GM12878 (cell line): ENCODE measurements at regions not wholly inside any gene's neighbourhood (a gene's known extent, or its start where the extent isn't known, plus 50 kb on each side); places are given as distances from the start of the nearest gene placed in this dataset.

ENCODE experiments used
- BHLHE40 ChIP-seq, 2 experiments: fragments of 450-650 bp in 1 of 2; IDR thresholded peaks; 2 replicates each; pipeline ENCODE4 v1.6.1; 2011 to 2017; ENCODE audit warnings: low read depth in 2 of 2, borderline replicate concordance in 1 of 2, improper control_type of control experiment in 1 of 2, low read length in 1 of 2, mild to moderate bottlenecking in 1 of 2
- NBN ChIP-seq: fragments of 450-650 bp; IDR thresholded peaks from 2 replicates; pipeline ENCODE4 v1.6.1; 2016
- PML ChIP-seq: IDR thresholded peaks from 2 replicates; pipeline ENCODE4 v1.6.1; 2012; ENCODE audit warnings: low read length, inconsistent platforms
- SRF ChIP-seq, 2 experiments: IDR thresholded peaks; 2 replicates each; pipeline ENCODE4 v1.6.1; 2011; ENCODE audit warnings: low read depth in 2 of 2, low read length in 2 of 2, mild to moderate bottlenecking in 1 of 2, moderate library complexity in 1 of 2
- STAT1 ChIP-seq: fragments of 450-650 bp; conservative IDR thresholded peaks from 2 replicates; pipeline ENCODE4 v1.6.1; 2014; ENCODE audit warnings: antibody characterized with exemption, mild to moderate bottlenecking
- TAF1 ChIP-seq: IDR thresholded peaks from 2 replicates; pipeline ENCODE4 v1.6.1; 2011; ENCODE audit warnings: mild to moderate bottlenecking, low read depth, low read length, borderline replicate concordance
- ZNF687 ChIP-seq: fragments of 450-650 bp; IDR thresholded peaks from 2 replicates; pipeline ENCODE4 v1.6.1; 2017; ENCODE audit warnings: mild to moderate bottlenecking, moderate library complexity

- TF ChIP-seq ZNF687 (peak; percentile 28; the same call in 1 of the 2 replicates), SRF (IDR thresholded peaks at IDR 0.05; ENCODE audit: low read depth in 2 of 2, low read length in 2 of 2) (no peak), STAT1 (no peak), TAF1 (no peak), BHLHE40 (IDR thresholded peaks at IDR 0.05; ENCODE audit: borderline replicate concordance in 1 of 2, low read depth in 2 of 2, low read length in 1 of 2) (peak; percentile 55 to 59; a peak in 2 of 4 replicates), NBN (no peak), PML (0 out of 2 replicates have a peak, but pooled peaks have one; percentile 31)
Observed at GRCh38 chr14:65351493-65352194, 60.9 kb upstream of the FUT8 start (continued).
